GM19351 (cell line): ENCODE measurements at regions not wholly inside any gene's neighbourhood (a gene's known extent, or its start where the extent isn't known, plus 50 kb on each side); places are given as distances from the start of the nearest gene placed in this dataset.

ENCODE experiments used
- ATAC-seq: cut with Tn5 transposase; IDR thresholded peaks from one replicate; pipeline ENCODE4 v1.9.1; 2021; ENCODE audit warnings: mild to moderate bottlenecking, moderate library complexity; ENCODE audit not compliant: unreplicated experiment

- no peak for ATAC-seq
Measured at GRCh38 chr13:58032676-58033460, 401.3 kb downstream of the PCDH17 start.

- ATAC-seq, result no peak
Measured at GRCh38 chr13:58043971-58044370, 412.4 kb downstream of the PCDH17 start.

GRCh38 chr13:58048670-58049069 is 417.1 kb downstream of the PCDH17 start:
- no peak for ATAC-seq

- no peak for ATAC-seq
Measured at GRCh38 chr13:58051396-58051795, 419.9 kb downstream of the PCDH17 start.

GRCh38 chr13:58051807-58052375 is 420.3 kb downstream of the PCDH17 start:
- no peak for ATAC-seq

- ATAC-seq, result no peak
Measured at GRCh38 chr13:58056426-58056825, 424.9 kb downstream of the PCDH17 start.

- no peak for ATAC-seq
Measured at GRCh38 chr13:58059624-58060023, 428.1 kb downstream of the PCDH17 start.

- ATAC-seq, result no peak
Measured at GRCh38 chr13:58080806-58081205, 449.3 kb downstream of the PCDH17 start.

GRCh38 chr13:58081301-58081820 is 449.8 kb downstream of the PCDH17 start:
- ATAC-seq, result no peak

- no peak for ATAC-seq
Measured at GRCh38 chr13:58083064-58083463, 451.5 kb downstream of the PCDH17 start.

GRCh38 chr13:58085274-58085673 is 453.7 kb downstream of the PCDH17 start:
- no peak for ATAC-seq

GRCh38 chr13:58085819-58086218 is 454.3 kb downstream of the PCDH17 start:
- no peak for ATAC-seq

- no peak for ATAC-seq
Measured at GRCh38 chr13:58087566-58087965, 456.0 kb downstream of the PCDH17 start.

GRCh38 chr13:58093394-58093793 is 461.9 kb downstream of the PCDH17 start:
- ATAC-seq, result no peak

- ATAC-seq, result no peak
Measured at GRCh38 chr13:58097831-58098230, 466.3 kb downstream of the PCDH17 start.

- no peak for ATAC-seq
Measured at GRCh38 chr13:58119351-58119750, 487.8 kb downstream of the PCDH17 start.

- no peak for ATAC-seq
Measured at GRCh38 chr13:58119804-58120203, 488.3 kb downstream of the PCDH17 start.

- ATAC-seq, result no peak
Measured at GRCh38 chr13:58126496-58126895, 495.0 kb downstream of the PCDH17 start.

GRCh38 chr13:58134012-58134411 is 502.5 kb downstream of the PCDH17 start:
- ATAC-seq, result no peak

GRCh38 chr13:58134525-58134924 is 503.0 kb downstream of the PCDH17 start:
- no peak for ATAC-seq

- no peak for ATAC-seq
Measured at GRCh38 chr13:58142952-58143351, 511.4 kb downstream of the PCDH17 start.

GRCh38 chr13:58144616-58145015 is 513.1 kb downstream of the PCDH17 start:
- no peak for ATAC-seq
